K562 (cell line): ENCODE measurements at regions not wholly inside any gene's neighbourhood (a gene's known extent, or its start where the extent isn't known, plus 50 kb on each side); places are given as distances from the start of the nearest gene placed in this dataset.

Experiments
- ATAC-seq: fragments of 200-7000 bp; cut with Tn5 transposase; 3 replicates; pipeline ENCODE4 v1.9.1; 2020; ENCODE audit warnings: moderate library complexity
- BruUV-seq: library from RNA; stranded (reverse); fragments of 400-500 nt; replicated peaks from 2 replicates; lab custom pipeline; 2021; lab: Mats Ljungman, UMichigan
- CTCF ChIA-PET: fragments of 300-600 bp; formaldehyde crosslinking; extraction: SDS; loops from one replicate; lab custom pipeline; 2021; ENCODE audit warnings: low intra/inter-chr PET ratio; lab: Yijun Ruan, JAX
- POLR2A ChIA-PET: fragments of 300-600, 350-650 bp; sonication (Branson Sonifier 250); formaldehyde crosslinking; extraction: SDS; loops from one replicate; lab custom pipeline; 2021; ENCODE audit warnings: antibody characterized with exemption, inconsistent platforms; lab: Yijun Ruan, JAX
- DNase-seq, 4 experiments: peaks; one replicate each; pipeline versions ENCODE4 v3.0.0 to v3.0.0-alpha.2; 2011 to 2018; ENCODE audit warnings: low spot score in 3 of 4, mixed read lengths in 3 of 4; ENCODE audit errors: extremely low read depth in 1 of 4
- FAIRE-seq: peaks from 2 replicates; lab custom pipeline; 2011; peaks lifted over from hg19 to GRCh38; lab: Jason Lieb, UNC
- H2AFZ ChIP-seq: 2 replicates; pipeline ENCODE4 v1.6.0; 2011; ENCODE audit warnings: low read depth, low read length, control low read depth, inconsistent platforms
- H3K27ac ChIP-seq: fragments of 200-600 bp; 3 replicates; pipeline ENCODE4 v1.8.0; 2011; ENCODE audit warnings: low read depth, mild to moderate bottlenecking, control low read depth, inconsistent platforms, low read length, moderate library complexity, mixed read lengths; ENCODE audit errors: extremely low read depth
- H3K27me3 ChIP-seq, 2 experiments: fragments of 300-600 bp in 1 of 2; 2 replicates in 1 of 2; 3 replicates in 1 of 2; pipeline versions ENCODE4 v1.6.0 to v1.8.0; 2011; ENCODE audit warnings: inconsistent platforms in 2 of 2, low read length in 2 of 2, mild to moderate bottlenecking in 1 of 2, mixed read lengths in 1 of 2, moderate library complexity in 1 of 2; ENCODE audit not compliant: control insufficient read depth in 2 of 2, insufficient read depth in 2 of 2
- H3K36me3 ChIP-seq: fragments of 300-600 bp; 3 replicates; pipeline ENCODE4 v1.8.0; 2011; ENCODE audit warnings: mild to moderate bottlenecking, low read length, inconsistent platforms; ENCODE audit not compliant: control insufficient read depth, insufficient read depth
- H3K4me1 ChIP-seq, 2 experiments: fragments of 200-600 bp in 1 of 2; replicated peaks in 1 of 2; 2 replicates in 1 of 2; 3 replicates in 1 of 2; pipeline versions ENCODE4 v1.5.1 to v1.8.0; 2011; ENCODE audit warnings: inconsistent platforms in 2 of 2, low read length in 2 of 2, mild to moderate bottlenecking in 1 of 2, mixed read lengths in 1 of 2, moderate library complexity in 1 of 2; ENCODE audit not compliant: control insufficient read depth in 2 of 2, insufficient read depth in 2 of 2
- H3K4me2 ChIP-seq: 2 replicates; pipeline ENCODE4 v1.6.1; 2011; ENCODE audit warnings: low read length, control low read depth, inconsistent platforms, mixed read lengths; ENCODE audit not compliant: insufficient read depth
- H3K4me3 ChIP-seq: fragments of 200-600 bp; sonication (generic), shearing (Covaris generic); 2 replicates; pipeline ENCODE4 v1.5.1; 2016; ENCODE audit warnings: control low read depth, inconsistent platforms
- H3K79me2 ChIP-seq: fragments of 200-600 bp; 3 replicates; pipeline ENCODE4 v1.8.0; 2011; ENCODE audit warnings: low read length, inconsistent platforms; ENCODE audit not compliant: control insufficient read depth, insufficient read depth
- H3K9ac ChIP-seq, 2 experiments: 2 replicates each; pipeline versions ENCODE4 v1.6.0 to v1.6.1; 2011; ENCODE audit warnings: low read depth in 2 of 2, low read length in 2 of 2, control low read depth in 1 of 2, inconsistent platforms in 1 of 2, mild to moderate bottlenecking in 1 of 2, mixed read lengths in 1 of 2; ENCODE audit not compliant: insufficient read depth in 1 of 2
- H3K9me1 ChIP-seq: one replicate; pipeline ENCODE4 v1.6.0; 2011; ENCODE audit warnings: inconsistent platforms, mild to moderate bottlenecking, low read length, moderate library complexity; ENCODE audit not compliant: control insufficient read depth, insufficient read depth
- H3K9me3 ChIP-seq: replicated peaks from 2 replicates; pipeline ENCODE4 v1.5.1; 2011; ENCODE audit warnings: low read depth, low read length, inconsistent platforms; ENCODE audit not compliant: control insufficient read depth, insufficient read depth
- H4K20me1 ChIP-seq: replicated peaks from 2 replicates; pipeline ENCODE4 v1.6.1; 2011; ENCODE audit warnings: low read length, inconsistent platforms, mixed read lengths; ENCODE audit not compliant: control insufficient read depth, insufficient read depth
- ELK1 ChIP-seq: sonication (generic); formaldehyde crosslinking; IDR thresholded peaks from 2 replicates; pipeline ENCODE4 v1.8.1; 2022; ENCODE audit warnings: missing genetic modification reagents
- ZNF639 ChIP-seq, 2 experiments: fragments of 200-800 bp in 1 of 2; sonication (Bioruptor generic) in 1 of 2; sonication (generic) in 1 of 2; formaldehyde crosslinking in 1 of 2; IDR thresholded peaks in 1 of 2; conservative IDR thresholded peaks in 1 of 2; 2 replicates each; pipeline versions ENCODE4 v1.5.0 to v1.6.1; 2016 to 2020; ENCODE audit warnings: missing compliant biosample characterization in 1 of 2, missing genetic modification characterization in 1 of 2, missing genetic modification reagents in 1 of 2
- WGBS: fragments of 100-300 bp; shearing (Covaris generic); methylation state at CpG from one replicate; pipeline ENCODE4 v1.1.6; 2016; ENCODE audit warnings: low coverage, mixed read lengths; ENCODE audit not compliant: insufficient coverage; ENCODE audit errors: missing lambda C conversion rate; 5-methylcytosine and 5-hydroxymethylcytosine counted together
- in situ Hi-C: fragments of 300-500 bp; cut with MboI; formaldehyde crosslinking; loops from 4 replicates; pipeline ENCODE4 v1.15.0; 2018; ENCODE audit warnings: inconsistent platforms, mixed read lengths
- intact Hi-C: fragments of 100-400 bp; cut with micrococcal nuclease; formaldehyde crosslinking; loops from 2 replicates; pipeline ENCODE4 v1.14.2; 2022

GRCh38 chr6:145267076-145267867 lies 468.0 kb downstream of the EPM2A start:
- H3K9ac ChIP-seq, result no peak overlapping the region
- WGBS, result 2% methylated on average over 5 of the region's 5 CpGs
- no peaks in the 10 kb centered on the region for H3K27me3 ChIP-seq
- ATAC-seq (no peak), DNase-seq (no peak), FAIRE-seq (no peak)
- no peaks in the 10 kb centered on the region for H3K4me1 ChIP-seq
- TF ChIP-seq ELK1 (no peak), ZNF639 (CRISPR knock-in tag; conservative IDR thresholded peaks at IDR 0.05 in 1 of 2, IDR thresholded peaks at IDR 0.05 in 1 of 2) (no peak)
- POLR2A ChIA-PET, result no interaction called here
- no peak overlapping the region for H3K4me2 ChIP-seq
- no peak overlapping the region for H3K4me3 ChIP-seq
- no TSS peak for BruUV-seq
- no peak overlapping the region for H2AFZ ChIP-seq
- no peaks in the 10 kb centered on the region for H3K36me3 ChIP-seq
- H3K9me3 ChIP-seq, result no peaks in the 10 kb centered on the region
- no peaks in the 10 kb centered on the region for H3K79me2 ChIP-seq
- H4K20me1 ChIP-seq, result no peaks in the 10 kb centered on the region
- no peaks in the 10 kb centered on the region for H3K9me1 ChIP-seq
- in situ Hi-C loops, result no loop called here
- H3K27ac ChIP-seq, result no peak overlapping the region
- CTCF ChIA-PET, result no interaction called here
- intact Hi-C loops, result no loop called here
